HT1080 (cell line): ENCODE measurements at regions not wholly inside any gene's neighbourhood (a gene's known extent, or its start where the extent isn't known, plus 50 kb on each side); places are given as distances from the start of the nearest gene placed in this dataset.

Experiments
- DNase-seq: peaks from one replicate; pipeline ENCODE4 v3.0.0-alpha.2; 2015; ENCODE audit warnings: low read depth

- no peak for DNase-seq
These were observed 113.4 kb downstream of the MATN1 start for GRCh38 chr1:30609999-30610345.

DNA sequence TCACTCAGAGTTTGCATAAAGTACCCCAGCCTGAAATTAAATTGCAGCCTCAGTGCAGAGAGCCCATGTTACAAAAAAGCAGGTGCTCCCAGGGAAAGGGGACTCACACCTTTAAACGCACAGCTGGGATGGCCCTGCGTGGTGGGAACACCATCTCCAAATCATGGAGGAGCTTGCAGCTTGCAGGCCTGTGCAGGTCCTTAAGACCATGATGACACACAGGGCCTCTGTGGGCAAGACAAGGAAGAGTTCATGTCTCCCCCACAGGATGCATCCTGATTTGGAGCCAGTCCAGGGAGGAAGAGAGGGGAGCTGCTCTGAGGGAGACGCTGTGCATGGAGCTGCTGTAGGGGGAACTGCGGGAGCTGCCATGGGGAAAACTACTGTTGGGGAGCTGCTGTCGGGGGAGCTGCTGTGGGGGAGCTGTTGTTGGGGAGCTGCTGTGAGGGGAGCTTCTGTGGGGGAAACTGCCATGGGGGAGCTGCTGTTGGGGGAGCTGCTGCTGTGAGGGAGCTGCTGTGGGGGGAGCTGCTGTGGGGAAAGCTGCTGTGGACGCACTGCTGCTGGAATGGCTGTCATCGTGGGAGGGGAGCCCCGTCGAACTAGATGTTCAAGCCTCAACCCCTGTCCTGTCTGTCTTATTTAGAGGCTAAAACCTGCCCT is 113.9 kb downstream of the MATN1 start:
- DNase-seq: no peak

DNA sequence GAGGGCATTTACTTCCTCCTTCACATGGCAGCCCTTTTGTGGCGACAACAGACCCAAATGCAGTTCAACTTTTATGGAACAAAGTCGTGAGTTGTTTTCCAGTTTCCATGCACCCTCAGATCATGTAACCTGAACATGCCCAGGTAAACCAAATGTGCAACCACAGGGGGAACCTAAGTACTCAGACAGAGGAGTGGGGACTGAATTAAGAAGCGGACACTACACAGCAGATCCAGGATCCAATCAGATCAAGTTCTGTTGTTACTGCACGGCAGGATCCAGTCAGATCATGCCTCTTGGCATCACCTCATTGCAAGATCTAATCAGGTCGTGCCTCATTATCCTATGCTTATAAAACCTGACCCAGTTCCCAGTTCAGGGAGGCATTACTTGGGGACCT is 115.7 kb downstream of the MATN1 start:
- no peak for DNase-seq

DNA sequence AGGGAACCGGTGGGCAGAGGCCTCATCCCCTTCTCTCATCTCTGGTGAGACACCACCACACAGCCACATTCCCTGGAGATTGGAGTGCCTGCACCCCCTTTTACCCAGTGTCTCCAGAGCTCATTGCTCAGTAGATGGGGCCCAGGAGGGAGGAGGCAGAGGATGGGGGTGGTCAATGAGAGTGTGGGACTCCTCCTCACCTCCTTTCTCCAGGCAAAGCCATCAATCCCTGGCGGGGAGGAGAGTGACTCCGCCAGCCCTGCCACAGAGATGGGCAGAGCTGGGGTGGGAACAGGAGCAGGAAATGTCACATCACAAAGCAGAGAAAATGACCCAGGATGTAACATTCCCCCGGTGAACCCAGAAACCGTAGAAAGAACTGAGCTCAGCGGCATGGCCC is 117.2 kb downstream of the MATN1 start:
- DNase-seq: no peak

GRCh38 chr1:30605441-30605920 is 117.9 kb downstream of the MATN1 start:
- no peak for DNase-seq

- no peak for DNase-seq
These were observed 118.5 kb downstream of the MATN1 start for GRCh38 chr1:30604801-30605440.

- DNase-seq: no peak
These were observed 120.1 kb downstream of the MATN1 start for GRCh38 chr1:30603081-30603858.

- DNase-seq: no peak
These were observed 121.9 kb downstream of the MATN1 start for GRCh38 chr1:30601316-30602085.

DNA sequence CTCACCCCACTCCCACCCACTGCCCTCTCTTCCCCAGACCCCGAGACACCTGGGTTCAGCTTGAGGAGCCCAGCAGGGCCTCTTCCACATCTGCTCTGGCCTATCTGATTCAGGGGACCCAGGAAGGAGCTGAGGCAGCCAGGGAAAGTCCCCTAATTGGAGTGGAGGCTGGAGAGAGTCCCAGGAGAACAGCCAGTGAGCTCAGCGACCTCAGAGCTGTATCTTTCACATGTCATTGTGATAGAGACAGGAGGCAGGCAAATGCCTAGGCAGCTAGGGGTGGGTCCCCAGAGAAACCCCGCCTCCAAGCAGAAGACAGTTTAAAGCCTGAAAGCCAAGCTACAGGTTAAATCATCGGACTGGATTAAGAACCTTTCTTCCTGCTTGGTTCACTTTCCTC is 122.7 kb downstream of the MATN1 start:
- DNase-seq: no peak

DNA sequence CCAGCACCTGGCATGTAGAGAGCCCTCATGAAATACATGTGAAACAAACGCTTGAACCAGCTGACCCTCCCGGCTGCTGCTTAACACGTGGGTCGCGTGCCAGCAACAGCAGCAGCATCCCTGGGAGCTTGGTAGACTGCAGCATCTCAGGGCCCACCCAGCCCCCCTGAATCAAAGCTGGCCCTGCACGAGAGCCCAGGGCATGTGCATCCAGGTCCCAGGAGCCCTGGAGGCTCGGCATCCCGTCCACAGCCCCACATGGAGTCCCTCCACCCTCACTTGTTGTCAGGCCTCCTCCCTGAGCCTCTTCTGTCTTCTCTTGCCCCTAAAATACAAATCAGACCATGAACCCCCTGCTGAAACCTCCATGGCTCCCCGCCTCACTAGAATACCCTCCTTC is 123.1 kb downstream of the MATN1 start:
- DNase-seq: no peak

DNA sequence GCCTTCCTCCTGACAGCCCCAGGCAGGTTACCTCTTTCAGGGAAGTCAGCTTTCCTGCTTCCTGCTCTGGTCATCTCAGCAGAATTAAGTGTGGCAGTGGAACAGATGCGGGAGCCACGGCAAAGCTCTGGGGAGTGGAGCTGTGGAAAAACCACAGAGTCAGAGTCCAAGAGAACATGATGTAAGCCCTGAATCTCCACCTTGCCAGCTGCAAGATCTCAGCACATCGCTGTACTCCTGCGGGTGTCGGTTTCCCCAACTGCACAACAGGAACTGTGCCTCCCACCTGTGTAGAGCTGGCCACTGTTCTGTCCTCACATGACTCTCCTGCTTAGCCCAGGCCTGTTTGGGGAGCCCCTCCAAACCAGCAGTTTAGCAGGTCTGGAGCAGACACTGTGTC is 123.7 kb downstream of the MATN1 start:
- no peak for DNase-seq

GRCh38 chr1:30598571-30599114 is 124.7 kb downstream of the MATN1 start:
- no peak for DNase-seq

DNA sequence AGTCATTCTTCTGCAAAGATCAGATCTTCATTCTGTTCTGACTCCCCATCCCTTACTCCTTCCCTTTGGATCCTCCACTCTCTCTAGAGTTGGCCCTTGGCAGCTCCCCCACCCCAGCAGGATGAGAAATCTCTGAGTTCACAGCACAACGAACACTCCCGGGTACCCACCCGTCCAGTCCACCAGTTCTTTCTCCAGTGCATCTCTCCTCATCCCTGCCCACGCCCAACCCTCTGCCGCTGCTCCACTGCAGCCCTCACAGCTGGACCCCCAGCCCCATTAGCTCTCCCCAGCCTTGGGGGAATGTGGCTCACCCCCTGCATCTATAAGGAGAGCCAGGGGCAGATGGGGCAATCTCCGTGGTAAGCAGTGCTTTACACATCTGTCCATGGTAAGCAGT is 125.7 kb downstream of the MATN1 start:
- DNase-seq: no peak

DNA sequence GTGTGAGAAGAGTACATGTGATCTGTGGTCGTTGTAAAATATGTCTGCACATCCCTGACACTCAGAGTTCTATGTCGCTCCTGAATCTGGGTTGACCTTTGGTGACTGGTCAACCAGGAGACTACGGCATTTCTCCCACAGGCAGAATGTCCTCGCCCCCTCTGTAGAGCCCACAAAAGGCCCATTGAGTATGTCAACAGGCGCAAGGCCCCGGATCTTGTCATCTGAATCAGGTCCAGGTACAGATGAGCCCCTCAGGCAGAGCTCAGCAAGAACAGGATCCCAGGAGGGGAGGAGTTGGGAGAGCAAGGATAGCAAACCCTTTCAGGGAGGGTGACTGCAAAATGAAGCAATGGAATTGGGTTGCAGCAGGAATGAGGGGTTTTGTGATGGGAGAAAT is 126.5 kb downstream of the MATN1 start:
- no peak for DNase-seq

GRCh38 chr1:30596470-30596869 is 126.9 kb downstream of the MATN1 start:
- no peak for DNase-seq

DNA sequence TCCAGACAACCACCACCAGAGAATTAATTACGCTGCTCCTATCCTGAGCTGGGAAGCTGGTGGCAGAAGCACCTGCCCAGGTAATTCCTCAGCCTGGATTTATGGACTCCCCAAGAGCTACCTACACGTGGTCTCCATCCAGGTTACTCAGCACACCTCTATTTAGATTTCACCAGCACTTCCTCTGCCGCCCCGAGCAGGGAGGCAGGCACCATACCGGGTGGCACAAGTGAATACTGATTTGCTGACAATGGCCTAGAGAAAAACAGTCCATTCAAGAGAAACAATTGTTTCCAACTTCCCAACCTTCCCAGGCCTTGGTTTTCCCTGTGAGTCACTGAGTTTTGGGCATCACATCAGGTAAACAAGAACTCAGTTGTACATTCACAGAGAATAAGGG is 134.3 kb downstream of the MATN1 start:
- DNase-seq: no peak

- DNase-seq: no peak
These were observed 134.9 kb downstream of the MATN1 start for GRCh38 chr1:30588311-30589073.

- no peak for DNase-seq
These were observed 136.7 kb downstream of the MATN1 start for GRCh38 chr1:30586671-30587070.

DNA sequence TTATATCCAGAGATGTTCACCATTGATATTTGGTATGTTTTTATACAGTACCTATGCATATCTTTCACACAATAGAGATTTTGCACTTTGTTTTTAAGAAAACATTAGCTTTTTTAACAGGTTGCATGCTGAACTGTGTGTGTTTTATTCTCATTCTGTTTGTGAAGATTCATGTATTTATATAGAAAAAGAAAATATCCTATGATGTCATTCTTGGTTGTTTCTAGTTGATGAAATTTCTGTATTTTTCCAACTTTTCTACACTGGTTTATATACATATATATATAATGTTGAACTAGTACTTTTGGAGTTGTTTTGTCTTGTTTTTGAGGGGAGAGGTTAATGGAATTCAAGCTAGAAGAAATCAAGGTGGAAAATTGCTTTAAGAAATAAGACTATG is 143.8 kb downstream of the MATN1 start:
- DNase-seq: no peak

DNA sequence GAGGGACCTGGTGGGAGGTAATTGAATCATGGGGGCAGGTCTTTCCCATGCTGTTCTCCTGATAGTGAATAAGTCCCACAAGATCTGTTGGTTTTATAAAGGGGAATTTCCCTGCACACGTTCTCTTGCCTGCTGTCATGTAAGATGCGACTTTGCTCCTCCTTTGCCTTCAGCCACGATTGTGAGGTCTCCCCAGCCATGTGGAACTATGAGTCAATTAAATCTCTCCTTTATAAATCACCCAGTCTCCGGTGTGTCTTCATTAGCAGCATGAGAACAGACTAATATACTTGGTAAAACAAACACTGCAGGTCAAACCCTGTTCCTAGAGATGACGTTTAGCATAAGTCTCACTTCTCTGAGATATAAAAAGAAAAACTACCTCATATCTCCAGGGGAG is 148.3 kb downstream of the MATN1 start:
- DNase-seq: no peak

DNA sequence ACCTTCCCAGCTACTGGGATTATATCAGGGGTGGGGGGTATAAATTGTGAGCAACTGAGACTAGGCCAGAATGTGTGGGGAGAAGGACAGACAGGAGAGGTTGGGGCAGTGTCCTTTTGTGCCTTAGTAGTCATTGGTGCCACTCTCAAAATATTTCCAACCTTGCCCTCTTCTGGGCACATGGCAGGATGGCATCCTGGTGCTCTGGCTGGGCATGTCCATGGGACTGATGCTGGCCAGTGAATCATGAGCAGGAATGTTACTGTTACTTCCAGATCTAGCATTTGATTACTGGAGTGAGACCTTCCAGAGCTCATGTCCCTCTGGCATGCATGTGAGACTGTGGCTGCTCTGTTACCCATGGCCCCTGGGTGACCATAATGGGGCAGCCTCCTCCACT is 151.2 kb downstream of the MATN1 start:
- DNase-seq: peak; percentile 9
